ENCODE measurements at regions not wholly inside any gene's neighbourhood (a gene's known extent, or its start where the extent isn't known, plus 50 kb on each side); places are given as distances from the start of the nearest gene placed in this dataset.

- no peak overlapping the region for H3K4me3 ChIP-seq (ENCODE audit: extremely low read depth, insufficient read depth, low read length, poor library complexity, severe bottlenecking)
- H3K36me3 ChIP-seq (ENCODE audit: control insufficient read depth, insufficient read depth, low read length): no peaks in the 10 kb centered on the region
- H3K9me3 ChIP-seq (ENCODE audit: control insufficient read depth, low read length): no peaks in the 10 kb centered on the region
- WGBS, 2 experiments (ENCODE audit: insufficient coverage in 2 of 2): 93 to 94% methylated on average over 15 of the region's 15 CpGs
- H3K27ac ChIP-seq (ENCODE audit: low read depth, low read length, severe bottlenecking): no peak overlapping the region
- no peaks in the 10 kb centered on the region for H3K4me1 ChIP-seq (ENCODE audit: control insufficient read depth, insufficient read depth, low read length, poor library complexity, severe bottlenecking)
Observed at GRCh38 chr11:119853581-119854360, 124.8 kb upstream of the NECTIN1 start.

DNA sequence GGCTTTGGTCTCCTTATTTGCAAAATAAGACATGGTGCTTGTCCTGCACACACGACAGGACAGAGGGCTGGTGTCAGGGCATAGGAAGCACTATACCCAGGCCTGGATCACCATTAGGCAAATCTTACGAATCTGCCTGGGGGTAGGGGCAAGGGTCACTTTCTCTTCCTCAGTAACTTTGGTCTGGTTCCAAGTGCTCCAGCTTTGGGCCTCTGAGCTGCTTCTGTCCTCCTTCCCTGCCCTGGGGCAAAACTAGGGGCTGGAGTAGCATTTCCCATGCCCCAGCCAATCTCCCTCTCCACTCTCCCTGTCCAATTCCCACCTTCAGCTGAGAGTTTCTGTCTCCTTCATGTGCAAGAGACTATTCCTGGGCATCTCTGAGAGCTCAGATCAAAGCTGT lies 123.7 kb upstream of the NECTIN1 start:
- H3K27ac ChIP-seq (ENCODE audit: low read depth, low read length, severe bottlenecking): no peak overlapping the region
- 83 to 90% methylated on average over 2 of the region's 2 CpGs for WGBS, 2 experiments (ENCODE audit: insufficient coverage in 2 of 2)
- H3K36me3 ChIP-seq (ENCODE audit: control insufficient read depth, insufficient read depth, low read length): no peaks in the 10 kb centered on the region
- no peaks in the 10 kb centered on the region for H3K4me1 ChIP-seq (ENCODE audit: control insufficient read depth, insufficient read depth, low read length, poor library complexity, severe bottlenecking)
- H3K4me3 ChIP-seq (ENCODE audit: extremely low read depth, insufficient read depth, low read length, poor library complexity, severe bottlenecking): no peak overlapping the region
- H3K9me3 ChIP-seq (ENCODE audit: control insufficient read depth, low read length): no peaks in the 10 kb centered on the region

DNA sequence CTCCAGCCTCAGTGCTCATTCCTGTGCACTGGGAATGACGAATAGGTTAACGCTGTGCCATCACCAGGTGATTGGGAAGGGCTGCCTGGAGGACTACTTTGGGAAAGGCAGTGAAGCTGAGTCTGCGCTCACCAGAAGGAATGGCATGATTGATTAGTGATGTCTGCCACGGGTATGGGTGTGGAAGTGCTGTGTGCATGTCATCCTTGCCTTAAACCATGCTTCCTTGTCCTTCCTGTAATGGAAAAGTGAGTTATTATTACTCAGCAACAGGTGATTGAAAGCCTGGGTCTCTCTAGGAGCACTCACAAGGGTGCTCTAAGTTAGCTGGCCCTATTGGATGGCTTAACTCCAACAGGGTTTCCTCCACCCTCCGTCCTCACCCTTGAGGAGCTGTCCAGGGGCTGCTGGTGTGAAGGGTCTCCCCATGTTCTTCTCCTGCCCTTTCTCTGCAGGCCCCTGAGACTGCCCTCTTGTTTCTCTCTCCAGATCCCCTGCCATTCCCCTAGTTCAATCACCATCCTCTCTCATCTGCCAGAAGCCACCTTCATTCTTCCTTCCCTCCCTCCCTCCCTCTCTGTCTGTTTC lies 121.9 kb upstream of the NECTIN1 start:
- no peaks in the 10 kb centered on the region for H3K36me3 ChIP-seq (ENCODE audit: control insufficient read depth, insufficient read depth, low read length)
- H3K27ac ChIP-seq (ENCODE audit: low read depth, low read length, severe bottlenecking): no peak overlapping the region
- no peak overlapping the region for H3K4me3 ChIP-seq (ENCODE audit: extremely low read depth, insufficient read depth, low read length, poor library complexity, severe bottlenecking)
- peaks cover under 1% of the 10 kb centered on the region for H3K4me1 ChIP-seq (ENCODE audit: control insufficient read depth, insufficient read depth, low read length, poor library complexity, severe bottlenecking)
- 94 to 97% methylated on average over 4 to 5 of the region's 5 CpGs for WGBS, 2 experiments (ENCODE audit: insufficient coverage in 2 of 2)
- peaks cover 11% of the 10 kb centered on the region for H3K9me3 ChIP-seq (ENCODE audit: control insufficient read depth, low read length)

DNA sequence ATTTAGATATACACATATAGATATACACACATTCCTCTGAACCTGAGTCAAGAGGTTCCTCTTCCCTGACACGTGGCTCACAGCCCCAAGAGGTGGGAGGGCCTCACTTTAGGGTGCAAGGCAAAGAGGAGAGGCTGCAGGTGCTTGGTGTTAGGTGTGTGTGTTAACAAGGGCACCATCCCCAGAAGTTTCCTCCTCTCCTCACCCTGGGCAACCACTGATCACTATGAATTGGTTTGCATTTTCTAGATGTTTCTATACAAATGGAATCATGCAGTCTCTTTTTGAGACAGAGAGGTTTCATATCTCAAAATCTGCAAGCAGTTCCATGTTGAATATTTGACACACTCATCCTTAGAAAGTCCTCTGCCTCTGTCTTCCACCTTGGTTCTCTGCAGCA lies 120.9 kb upstream of the NECTIN1 start:
- no CpG with 5 or more reads among the region's 1 CpG for WGBS, 2 experiments (ENCODE audit: insufficient coverage in 2 of 2)
- Histone ChIP-seq H3K4me1 (ENCODE audit: control insufficient read depth, insufficient read depth, low read length, poor library complexity, severe bottlenecking) (peaks cover 10% of the 10 kb centered on the region), H3K36me3 (ENCODE audit: control insufficient read depth, insufficient read depth, low read length) (no peaks in the 10 kb centered on the region), H3K4me3 (ENCODE audit: extremely low read depth, insufficient read depth, low read length, poor library complexity, severe bottlenecking) (no peak overlapping the region), H3K27ac (ENCODE audit: low read depth, low read length, severe bottlenecking) (no peak overlapping the region), H3K9me3 (ENCODE audit: control insufficient read depth, low read length) (peaks cover 12% of the 10 kb centered on the region)

- Histone ChIP-seq H3K4me3 (ENCODE audit: extremely low read depth, insufficient read depth, low read length, poor library complexity, severe bottlenecking) (no peak overlapping the region), H3K27ac (ENCODE audit: low read depth, low read length, severe bottlenecking) (no peak overlapping the region), H3K36me3 (ENCODE audit: control insufficient read depth, insufficient read depth, low read length) (no peaks in the 10 kb centered on the region), H3K9me3 (ENCODE audit: control insufficient read depth, low read length) (peaks cover 12% of the 10 kb centered on the region), H3K4me1 (ENCODE audit: control insufficient read depth, insufficient read depth, low read length, poor library complexity, severe bottlenecking) (peaks cover 13% of the 10 kb centered on the region)
- 83 to 94% methylated on average over 3 to 4 of the region's 4 CpGs for WGBS, 2 experiments (ENCODE audit: insufficient coverage in 2 of 2)
Observed at GRCh38 chr11:119847853-119848252, 118.9 kb upstream of the NECTIN1 start.

DNA sequence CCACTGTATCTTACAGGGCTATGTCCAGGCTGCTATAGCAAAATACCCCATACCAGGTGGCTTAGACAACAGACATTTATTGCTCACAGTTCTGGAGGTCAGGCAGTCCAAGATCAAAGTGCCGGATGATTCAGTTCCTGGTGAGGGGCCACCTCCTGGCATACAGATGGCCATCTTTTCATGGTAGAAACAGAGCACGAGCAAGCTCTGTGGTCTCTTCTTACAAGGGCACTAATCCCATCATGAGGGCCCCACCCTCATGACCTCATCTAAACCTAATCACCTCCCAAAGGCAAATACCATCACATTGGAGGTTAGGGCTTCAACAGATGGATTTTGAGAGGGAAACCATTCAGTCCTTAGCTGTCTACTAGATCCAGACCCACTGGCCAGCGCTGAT lies 117.4 kb upstream of the NECTIN1 start:
- Histone ChIP-seq H3K9me3 (ENCODE audit: control insufficient read depth, low read length) (peaks cover 12% of the 10 kb centered on the region), H3K27ac (ENCODE audit: low read depth, low read length, severe bottlenecking) (no peak overlapping the region), H3K4me1 (ENCODE audit: control insufficient read depth, insufficient read depth, low read length, poor library complexity, severe bottlenecking) (peaks cover 13% of the 10 kb centered on the region), H3K36me3 (ENCODE audit: control insufficient read depth, insufficient read depth, low read length) (no peaks in the 10 kb centered on the region), H3K4me3 (ENCODE audit: extremely low read depth, insufficient read depth, low read length, poor library complexity, severe bottlenecking) (no peak overlapping the region)
- WGBS, 2 experiments (ENCODE audit: insufficient coverage in 2 of 2): 89 to 90% methylated on average over 2 to 3 of the region's 3 CpGs

DNA sequence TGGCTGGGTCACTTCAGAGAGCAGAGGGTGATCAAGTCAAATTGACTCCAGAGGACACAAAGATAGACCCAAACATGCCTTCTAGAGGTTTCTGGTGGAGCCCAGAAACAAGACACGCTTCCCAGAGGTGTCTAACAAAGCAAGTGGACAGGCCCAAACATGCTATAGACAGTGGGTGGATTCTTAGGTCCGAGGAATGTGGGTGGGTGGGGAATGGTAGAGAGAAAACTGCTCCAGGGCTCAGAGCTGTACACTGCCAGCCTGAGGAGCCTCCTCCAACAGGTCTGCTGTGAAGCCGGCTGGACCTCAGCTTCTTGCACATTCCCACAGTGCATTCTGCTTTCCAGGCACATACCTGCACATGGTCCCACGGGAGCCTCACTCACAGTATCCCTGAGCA lies 116.8 kb upstream of the NECTIN1 start:
- 88 to 100% methylated on average over 3 to 4 of the region's 4 CpGs for WGBS, 2 experiments (ENCODE audit: insufficient coverage in 2 of 2)
- Histone ChIP-seq H3K27ac (ENCODE audit: low read depth, low read length, severe bottlenecking) (no peak overlapping the region), H3K4me3 (ENCODE audit: extremely low read depth, insufficient read depth, low read length, poor library complexity, severe bottlenecking) (no peak overlapping the region), H3K4me1 (ENCODE audit: control insufficient read depth, insufficient read depth, low read length, poor library complexity, severe bottlenecking) (peaks cover 13% of the 10 kb centered on the region), H3K9me3 (ENCODE audit: control insufficient read depth, low read length) (peaks cover 12% of the 10 kb centered on the region), H3K36me3 (ENCODE audit: control insufficient read depth, insufficient read depth, low read length) (no peaks in the 10 kb centered on the region)

GRCh38 chr11:119845305-119845704 lies 116.3 kb upstream of the NECTIN1 start:
- 81 to 87% methylated on average over 10 of the region's 10 CpGs for WGBS, 2 experiments (ENCODE audit: insufficient coverage in 2 of 2)
- H3K27ac ChIP-seq (ENCODE audit: low read depth, low read length, severe bottlenecking): no peak overlapping the region
- H3K4me1 ChIP-seq (ENCODE audit: control insufficient read depth, insufficient read depth, low read length, poor library complexity, severe bottlenecking): peaks cover 13% of the 10 kb centered on the region
- H3K36me3 ChIP-seq (ENCODE audit: control insufficient read depth, insufficient read depth, low read length): no peaks in the 10 kb centered on the region
- peaks cover 12% of the 10 kb centered on the region for H3K9me3 ChIP-seq (ENCODE audit: control insufficient read depth, low read length)
- no peak overlapping the region for H3K4me3 ChIP-seq (ENCODE audit: extremely low read depth, insufficient read depth, low read length, poor library complexity, severe bottlenecking)

GRCh38 chr11:119844808-119845207 lies 115.8 kb upstream of the NECTIN1 start:
- Histone ChIP-seq H3K36me3 (ENCODE audit: control insufficient read depth, insufficient read depth, low read length) (no peaks in the 10 kb centered on the region), H3K4me3 (ENCODE audit: extremely low read depth, insufficient read depth, low read length, poor library complexity, severe bottlenecking) (no peak overlapping the region), H3K4me1 (ENCODE audit: control insufficient read depth, insufficient read depth, low read length, poor library complexity, severe bottlenecking) (peaks cover 13% of the 10 kb centered on the region), H3K9me3 (ENCODE audit: control insufficient read depth, low read length) (peaks cover 12% of the 10 kb centered on the region), H3K27ac (ENCODE audit: low read depth, low read length, severe bottlenecking) (no peak overlapping the region)
- WGBS, 2 experiments (ENCODE audit: insufficient coverage in 2 of 2): 67 to 68% methylated on average over 1 to 2 of the region's 4 CpGs

- 76 to 88% methylated on average over 6 of the region's 6 CpGs for WGBS, 2 experiments (ENCODE audit: insufficient coverage in 2 of 2)
Observed at GRCh38 chr11:119843877-119844276, 114.9 kb upstream of the NECTIN1 start.

DNA sequence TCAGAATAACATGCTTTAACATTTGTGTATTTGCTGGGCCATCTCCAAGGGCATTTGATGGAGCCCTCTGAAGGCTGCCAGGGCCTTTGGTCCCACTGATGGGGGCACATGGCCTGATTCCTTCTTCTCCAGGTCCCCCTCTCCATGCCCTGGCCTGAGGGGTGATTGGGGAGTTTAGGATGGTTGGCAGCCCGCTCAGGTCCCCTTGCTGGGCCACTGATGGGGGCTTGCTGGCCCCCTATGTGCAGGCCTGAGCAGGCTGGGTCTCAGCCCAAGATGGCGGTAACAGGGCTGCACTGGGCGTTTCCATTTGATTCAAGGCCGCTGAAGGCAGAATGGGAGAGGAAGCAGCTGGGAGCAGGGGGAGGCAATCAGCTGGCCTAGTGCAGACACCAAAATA lies 113.7 kb upstream of the NECTIN1 start:
- Histone ChIP-seq H3K27ac (ENCODE audit: low read depth, low read length, severe bottlenecking) (no peak overlapping the region), H3K9me3 (ENCODE audit: control insufficient read depth, low read length) (peaks cover 12% of the 10 kb centered on the region), H3K36me3 (ENCODE audit: control insufficient read depth, insufficient read depth, low read length) (no peaks in the 10 kb centered on the region), H3K4me1 (ENCODE audit: control insufficient read depth, insufficient read depth, low read length, poor library complexity, severe bottlenecking) (peaks cover 13% of the 10 kb centered on the region), H3K4me3 (ENCODE audit: extremely low read depth, insufficient read depth, low read length, poor library complexity, severe bottlenecking) (no peak overlapping the region)
- 87 to 96% methylated on average over 3 of the region's 4 CpGs for WGBS, 2 experiments (ENCODE audit: insufficient coverage in 2 of 2)

More at GRCh38 chr11:119843877-119844276, 114.9 kb upstream of the NECTIN1 start:
- Histone ChIP-seq H3K4me3 (ENCODE audit: extremely low read depth, insufficient read depth, low read length, poor library complexity, severe bottlenecking) (no peak overlapping the region), H3K9me3 (ENCODE audit: control insufficient read depth, low read length) (peaks cover 12% of the 10 kb centered on the region), H3K27ac (ENCODE audit: low read depth, low read length, severe bottlenecking) (no peak overlapping the region), H3K36me3 (ENCODE audit: control insufficient read depth, insufficient read depth, low read length) (no peaks in the 10 kb centered on the region), H3K4me1 (ENCODE audit: control insufficient read depth, insufficient read depth, low read length, poor library complexity, severe bottlenecking) (peaks cover 13% of the 10 kb centered on the region)

Data from mesodermal cell (in vitro differentiated cells).